Mesenchymal stem cell (in vitro differentiated cells and primary cell): ENCODE measurements at regions not wholly inside any gene's neighbourhood (a gene's known extent, or its start where the extent isn't known, plus 50 kb on each side); places are given as distances from the start of the nearest gene placed in this dataset.

ENCODE experiments used
- DNase-seq: peaks from one replicate; pipeline ENCODE4 v3.0.0-alpha.2; 2013
- H2AFZ ChIP-seq: one replicate; pipeline ENCODE4 v1.6.1; 2013; ENCODE audit warnings: low read depth, mild to moderate bottlenecking, control low read depth, inconsistent platforms, low read length, moderate library complexity
- H2AK5ac ChIP-seq: 2 replicates; pipeline ENCODE4 v1.6.1; 2013; ENCODE audit warnings: low read length, moderate library complexity, mild to moderate bottlenecking, inconsistent platforms; ENCODE audit not compliant: severe bottlenecking
- H2BK120ac ChIP-seq: one replicate; pipeline ENCODE4 v1.6.1; 2013; ENCODE audit warnings: low read depth, mild to moderate bottlenecking, inconsistent platforms, low read length, moderate library complexity
- H2BK12ac ChIP-seq, 2 experiments: one replicate each; pipeline ENCODE4 v1.6.1; 2013; ENCODE audit warnings: inconsistent platforms in 2 of 2, low read length in 2 of 2, mild to moderate bottlenecking in 2 of 2, moderate library complexity in 2 of 2, control low read depth in 1 of 2
- H2BK15ac ChIP-seq: one replicate; pipeline ENCODE4 v1.6.1; 2013; ENCODE audit warnings: mild to moderate bottlenecking, low read depth, inconsistent platforms; ENCODE audit not compliant: poor library complexity, severe bottlenecking
- H2BK5ac ChIP-seq: 2 replicates; pipeline ENCODE4 v1.6.1; 2013; ENCODE audit warnings: low read depth, mild to moderate bottlenecking, low read length, control low read depth, inconsistent platforms; ENCODE audit not compliant: poor library complexity, severe bottlenecking
- H3K14ac ChIP-seq, 2 experiments: one replicate each; pipeline ENCODE4 v1.6.1; 2013; ENCODE audit warnings: inconsistent platforms in 2 of 2, low read length in 2 of 2, control low read depth in 1 of 2, mild to moderate bottlenecking in 1 of 2, moderate library complexity in 1 of 2
- H3K18ac ChIP-seq, 2 experiments: one replicate each; pipeline ENCODE4 v1.6.1; 2013; ENCODE audit warnings: inconsistent platforms in 2 of 2, low read length in 2 of 2, control low read depth in 1 of 2, low read depth in 1 of 2, mild to moderate bottlenecking in 1 of 2
- H3K23ac ChIP-seq, 2 experiments: one replicate each; pipeline ENCODE4 v1.6.1; 2013; ENCODE audit warnings: inconsistent platforms in 2 of 2, low read length in 2 of 2, mild to moderate bottlenecking in 2 of 2, moderate library complexity in 2 of 2, control low read depth in 1 of 2
- H3K27ac ChIP-seq: 2 replicates; pipeline ENCODE4 v1.5.1; 2013; ENCODE audit warnings: mild to moderate bottlenecking, moderate library complexity, low read length, control low read depth, inconsistent platforms; ENCODE audit not compliant: poor library complexity, severe bottlenecking
- H3K27me3 ChIP-seq, 2 experiments: 2 replicates each; pipeline versions ENCODE4 v1.6.1 to v1.7.0; 2013; ENCODE audit warnings: low read length in 2 of 2, mild to moderate bottlenecking in 2 of 2, moderate library complexity in 2 of 2, control low read depth in 1 of 2, inconsistent platforms in 1 of 2; ENCODE audit not compliant: control insufficient read depth in 1 of 2, insufficient read depth in 1 of 2
- H3K36me3 ChIP-seq, 2 experiments: 2 replicates each; pipeline versions ENCODE4 v1.6.1 to v1.7.0; 2013; ENCODE audit warnings: low read length in 2 of 2, control low read depth in 1 of 2, inconsistent platforms in 1 of 2, low read depth in 1 of 2, mild to moderate bottlenecking in 1 of 2; ENCODE audit not compliant: insufficient read depth in 2 of 2, control insufficient read depth in 1 of 2
- H3K4ac ChIP-seq, 2 experiments: one replicate each; pipeline ENCODE4 v1.6.1; 2013; ENCODE audit warnings: inconsistent platforms in 2 of 2, low read length in 2 of 2, mild to moderate bottlenecking in 2 of 2, moderate library complexity in 2 of 2, control low read depth in 1 of 2, low read depth in 1 of 2
- H3K4me1 ChIP-seq: 2 replicates; pipeline ENCODE4 v1.6.1; 2013; ENCODE audit warnings: low read depth, low read length, control low read depth; ENCODE audit not compliant: control insufficient read depth, insufficient read depth
- H3K4me2 ChIP-seq: 2 replicates; pipeline ENCODE4 v1.6.1; 2013; ENCODE audit warnings: low read length, mild to moderate bottlenecking, inconsistent platforms; ENCODE audit not compliant: poor library complexity, severe bottlenecking
- H3K4me3 ChIP-seq, 2 experiments: 2 replicates each; pipeline versions ENCODE4 v1.5.1 to v1.7.0; 2013; ENCODE audit warnings: low read length in 2 of 2, mild to moderate bottlenecking in 2 of 2, control low read depth in 1 of 2, low read depth in 1 of 2; ENCODE audit not compliant: insufficient read depth in 1 of 2
- H3K79me1 ChIP-seq: replicated peaks from 2 replicates; pipeline ENCODE4 v1.6.1; 2013; ENCODE audit warnings: mild to moderate bottlenecking, control low read depth, low read length, inconsistent platforms; ENCODE audit not compliant: poor library complexity, severe bottlenecking
- H3K9ac ChIP-seq: 2 replicates; pipeline ENCODE4 v1.7.0; 2013; ENCODE audit warnings: mild to moderate bottlenecking, low read length, moderate library complexity
- H3K9me3 ChIP-seq: 2 replicates; pipeline ENCODE4 v1.7.0; 2013; ENCODE audit warnings: mild to moderate bottlenecking, low read length; ENCODE audit not compliant: control insufficient read depth
- H4K8ac ChIP-seq: one replicate; pipeline ENCODE4 v1.6.1; 2013; ENCODE audit warnings: inconsistent platforms, mild to moderate bottlenecking, low read length, moderate library complexity
- H4K91ac ChIP-seq: one replicate; pipeline ENCODE4 v1.6.1; 2013; ENCODE audit warnings: mild to moderate bottlenecking, low read length, inconsistent platforms
- WGBS: methylation state at CpG from one replicate; pipeline ENCODE4 v1.1.7; 2013; ENCODE audit warnings: mixed read lengths; 5-methylcytosine and 5-hydroxymethylcytosine counted together

GRCh38 chr11:44404736-44405395 is 94.9 kb upstream of the ALX4 start:
- H3K23ac ChIP-seq, result no peak overlapping the region
- no peak overlapping the region for H2AFZ ChIP-seq
- no peak for DNase-seq
- H2BK5ac ChIP-seq, result no peak overlapping the region
- no peak overlapping the region for H3K4me2 ChIP-seq
- H3K27ac ChIP-seq, result no peak overlapping the region
- WGBS, result 82% methylated on average over 9 of the region's 10 CpGs
- H3K4me3 ChIP-seq, result no peak overlapping the region
- no peaks in the 10 kb centered on the region for H3K9me3 ChIP-seq
- H3K9ac ChIP-seq, result no peak overlapping the region
- H3K4me1 ChIP-seq, result no peaks in the 10 kb centered on the region
- peaks cover 56 to 83% of the 10 kb centered on the region in 2 experiments for H3K27me3 ChIP-seq
- no peak overlapping the region for H2BK15ac ChIP-seq
- no peak overlapping the region for H2BK120ac ChIP-seq
- no peak overlapping the region for H3K4ac ChIP-seq
- H3K18ac ChIP-seq, result no peak overlapping the region
- H2BK12ac ChIP-seq, result no peak overlapping the region
- H2AK5ac ChIP-seq, result no peak overlapping the region
- no peak overlapping the region for H4K91ac ChIP-seq
- H3K79me1 ChIP-seq, result no peaks in the 10 kb centered on the region
- H3K36me3 ChIP-seq, result no peaks in the 10 kb centered on the region
- no peak overlapping the region for H3K14ac ChIP-seq
- H4K8ac ChIP-seq, result peak overlapping the region; percentile 9

- Histone ChIP-seq H3K4ac (no peak overlapping the region), H3K14ac (no peak overlapping the region), H2BK120ac (no peak overlapping the region), H3K9ac (no peak overlapping the region), H2AFZ (no peak overlapping the region), H3K9me3 (peaks cover 2% of the 10 kb centered on the region), H3K36me3 (no peaks in the 10 kb centered on the region), H2AK5ac (no peak overlapping the region), H3K27me3 (peaks cover 75 to 92% of the 10 kb centered on the region in 2 experiments), H4K91ac (no peak overlapping the region), H4K8ac (no peak overlapping the region), H3K27ac (no peak overlapping the region), H3K4me3 (no peak overlapping the region), H3K4me1 (no peaks in the 10 kb centered on the region), H2BK12ac (no peak overlapping the region), H2BK15ac (no peak overlapping the region), H3K18ac (no peak overlapping the region), H3K79me1 (no peaks in the 10 kb centered on the region), H2BK5ac (no peak overlapping the region), H3K4me2 (no peak overlapping the region), H3K23ac (no peak overlapping the region)
- no peak for DNase-seq
- 68% methylated on average over 7 of the region's 7 CpGs for WGBS
These were observed 97.5 kb upstream of the ALX4 start for GRCh38 chr11:44407211-44407996.

GRCh38 chr11:44408141-44408540 is 98.2 kb upstream of the ALX4 start:
- no peak overlapping the region for H3K4me3 ChIP-seq
- H2AFZ ChIP-seq, result no peak overlapping the region
- no peak overlapping the region for H3K18ac ChIP-seq
- H3K9ac ChIP-seq, result no peak overlapping the region
- no peak overlapping the region for H4K91ac ChIP-seq
- WGBS, result 59% methylated on average over 3 of the region's 4 CpGs
- no peak overlapping the region for H2BK120ac ChIP-seq
- no peak overlapping the region for H3K27ac ChIP-seq
- H2BK12ac ChIP-seq, result no peak overlapping the region
- no peak overlapping the region for H3K4me2 ChIP-seq
- H2AK5ac ChIP-seq, result no peak overlapping the region
- no peak overlapping the region for H3K14ac ChIP-seq
- H3K27me3 ChIP-seq, result peaks cover 77 to 93% of the 10 kb centered on the region in 2 experiments
- H3K4ac ChIP-seq, result no peak overlapping the region
- H3K9me3 ChIP-seq, result peaks cover 2% of the 10 kb centered on the region
- no peaks in the 10 kb centered on the region for H3K4me1 ChIP-seq
- H3K36me3 ChIP-seq, result no peaks in the 10 kb centered on the region
- H2BK5ac ChIP-seq, result no peak overlapping the region
- no peak overlapping the region for H3K23ac ChIP-seq
- no peak overlapping the region for H2BK15ac ChIP-seq
- DNase-seq, result no peak
- H4K8ac ChIP-seq, result no peak overlapping the region
- no peaks in the 10 kb centered on the region for H3K79me1 ChIP-seq

- Histone ChIP-seq H3K4me2 (no peak overlapping the region), H2BK120ac (no peak overlapping the region), H3K27ac (no peak overlapping the region), H3K79me1 (no peaks in the 10 kb centered on the region), H3K4me1 (no peaks in the 10 kb centered on the region), H3K9me3 (peaks cover 2% of the 10 kb centered on the region), H2BK5ac (no peak overlapping the region), H3K4me3 (no peak overlapping the region), H4K8ac (no peak overlapping the region), H2BK15ac (no peak overlapping the region), H3K36me3 (no peaks in the 10 kb centered on the region), H3K18ac (no peak overlapping the region), H3K9ac (no peak overlapping the region), H2AK5ac (no peak overlapping the region), H2BK12ac (no peak overlapping the region), H3K23ac (no peak overlapping the region), H2AFZ (no peak overlapping the region), H3K4ac (no peak overlapping the region), H3K27me3 (peaks cover 71 to 89% of the 10 kb centered on the region in 2 experiments), H4K91ac (no peak overlapping the region), H3K14ac (no peak overlapping the region)
- 79% methylated on average over 6 of the region's 6 CpGs for WGBS
- no peak for DNase-seq
These were observed 99.0 kb upstream of the ALX4 start for GRCh38 chr11:44408711-44409470.
